Upper lobe of left lung (tissue), 4 donors: ENCODE measurements at regions not wholly inside any gene's neighbourhood (a gene's known extent, or its start where the extent isn't known, plus 50 kb on each side); places are given as distances from the start of the nearest gene placed in this dataset.

Experiments used
- EP300 ChIP-seq, 4 donors: sonication (generic); formaldehyde crosslinking; IDR thresholded peaks; one replicate each; pipeline ENCODE4 v1.5.1; 2017; ENCODE audit warnings: antibody characterized with exemption in 4 of 4, control low read depth in 2 of 4
- POLR2A ChIP-seq, 4 donors: fragments of 450-650 bp; IDR thresholded peaks; one replicate each; pipeline ENCODE4 v1.5.1; 2016 to 2017; ENCODE audit warnings: antibody characterized with exemption in 4 of 4, mild to moderate bottlenecking in 2 of 4
- POLR2AphosphoS5 ChIP-seq, 2 donors: sonication (generic); formaldehyde crosslinking; IDR thresholded peaks; one replicate each; pipeline ENCODE4 v1.5.1; 2017; ENCODE audit warnings: antibody characterized with exemption in 2 of 2
- TF ChIP-seq, protein P1 (sequence below), 6 experiments: fragments of 450-650 bp in 4 of 6; fragments of 200-600 bp in 2 of 6; sonication (generic) in 2 of 6; IDR thresholded peaks; one replicate each; pipeline ENCODE4 v1.5.1; 2016 to 2019; ENCODE audit warnings: antibody characterized with exemption in 6 of 6

DNA sequence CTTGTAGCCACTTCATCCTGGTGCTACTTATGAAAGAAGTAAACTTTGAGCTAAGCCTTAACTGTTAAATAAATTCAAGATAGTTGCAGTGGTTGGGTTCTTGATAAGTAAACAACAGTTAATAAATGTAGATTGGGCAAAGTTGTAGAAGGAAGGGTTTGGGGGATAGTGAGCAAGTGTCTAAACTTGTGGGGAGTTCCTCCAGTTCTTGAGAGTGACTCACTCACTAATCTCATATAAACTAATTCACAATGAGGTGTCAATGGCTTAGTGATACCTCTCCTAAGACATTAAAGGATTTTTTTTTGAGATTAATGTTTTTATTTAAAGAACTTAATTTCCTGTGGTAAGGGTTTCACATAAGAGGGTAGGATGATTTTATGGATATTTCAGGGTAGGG lies 507.4 kb downstream of the BMP2 start:
- TF ChIP-seq POLR2AphosphoS5 (IDR thresholded peaks at IDR 0.05) = no peak
- TF ChIP-seq POLR2A (IDR thresholded peaks at IDR 0.05) = no peak
- TF ChIP-seq EP300 (IDR thresholded peaks at IDR 0.05) = no peak
- TF ChIP-seq, protein P1, sequence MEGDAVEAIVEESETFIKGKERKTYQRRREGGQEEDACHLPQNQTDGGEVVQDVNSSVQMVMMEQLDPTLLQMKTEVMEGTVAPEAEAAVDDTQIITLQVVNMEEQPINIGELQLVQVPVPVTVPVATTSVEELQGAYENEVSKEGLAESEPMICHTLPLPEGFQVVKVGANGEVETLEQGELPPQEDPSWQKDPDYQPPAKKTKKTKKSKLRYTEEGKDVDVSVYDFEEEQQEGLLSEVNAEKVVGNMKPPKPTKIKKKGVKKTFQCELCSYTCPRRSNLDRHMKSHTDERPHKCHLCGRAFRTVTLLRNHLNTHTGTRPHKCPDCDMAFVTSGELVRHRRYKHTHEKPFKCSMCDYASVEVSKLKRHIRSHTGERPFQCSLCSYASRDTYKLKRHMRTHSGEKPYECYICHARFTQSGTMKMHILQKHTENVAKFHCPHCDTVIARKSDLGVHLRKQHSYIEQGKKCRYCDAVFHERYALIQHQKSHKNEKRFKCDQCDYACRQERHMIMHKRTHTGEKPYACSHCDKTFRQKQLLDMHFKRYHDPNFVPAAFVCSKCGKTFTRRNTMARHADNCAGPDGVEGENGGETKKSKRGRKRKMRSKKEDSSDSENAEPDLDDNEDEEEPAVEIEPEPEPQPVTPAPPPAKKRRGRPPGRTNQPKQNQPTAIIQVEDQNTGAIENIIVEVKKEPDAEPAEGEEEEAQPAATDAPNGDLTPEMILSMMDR (IDR thresholded peaks at IDR 0.05) = no peak
